GM04504 (cell line): ENCODE measurements at regions not wholly inside any gene's neighbourhood (a gene's known extent, or its start where the extent isn't known, plus 50 kb on each side); places are given as distances from the start of the nearest gene placed in this dataset.
"Not testable (repeated sequence)": the region's sequence is repeated elsewhere in the genome, so short reads cannot be mapped to it uniquely, and the experiment has no call there.

ENCODE experiments used
- DNase-seq: peaks from one replicate; pipeline ENCODE4 v3.0.0-alpha.2; 2012; ENCODE audit warnings: low read depth

DNA sequence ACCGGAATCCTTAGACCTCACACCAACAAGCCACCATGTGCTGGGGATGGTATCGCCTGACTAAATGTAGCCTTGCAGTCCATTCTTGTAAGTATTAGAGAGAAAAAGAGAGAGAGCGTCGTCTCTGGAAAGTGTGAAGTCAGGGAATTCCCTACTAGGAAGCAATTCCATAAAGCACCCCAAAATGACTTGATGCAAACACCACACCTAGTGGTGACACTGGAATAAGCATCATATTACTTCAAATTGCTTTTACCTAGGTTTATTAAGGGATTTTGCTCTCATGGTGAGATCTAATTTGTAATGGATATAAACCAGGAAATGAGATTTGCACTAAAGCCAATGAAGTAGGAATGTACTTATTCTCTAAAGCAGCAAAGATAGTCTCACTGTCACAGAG, 111.4 kb upstream of the METTL9 start:
- not testable (repeated sequence) for DNase-seq

- DNase-seq, result not testable (repeated sequence)
Measured at GRCh38 chr16:21499046-21499445, 100.3 kb upstream of the METTL9 start.

DNA sequence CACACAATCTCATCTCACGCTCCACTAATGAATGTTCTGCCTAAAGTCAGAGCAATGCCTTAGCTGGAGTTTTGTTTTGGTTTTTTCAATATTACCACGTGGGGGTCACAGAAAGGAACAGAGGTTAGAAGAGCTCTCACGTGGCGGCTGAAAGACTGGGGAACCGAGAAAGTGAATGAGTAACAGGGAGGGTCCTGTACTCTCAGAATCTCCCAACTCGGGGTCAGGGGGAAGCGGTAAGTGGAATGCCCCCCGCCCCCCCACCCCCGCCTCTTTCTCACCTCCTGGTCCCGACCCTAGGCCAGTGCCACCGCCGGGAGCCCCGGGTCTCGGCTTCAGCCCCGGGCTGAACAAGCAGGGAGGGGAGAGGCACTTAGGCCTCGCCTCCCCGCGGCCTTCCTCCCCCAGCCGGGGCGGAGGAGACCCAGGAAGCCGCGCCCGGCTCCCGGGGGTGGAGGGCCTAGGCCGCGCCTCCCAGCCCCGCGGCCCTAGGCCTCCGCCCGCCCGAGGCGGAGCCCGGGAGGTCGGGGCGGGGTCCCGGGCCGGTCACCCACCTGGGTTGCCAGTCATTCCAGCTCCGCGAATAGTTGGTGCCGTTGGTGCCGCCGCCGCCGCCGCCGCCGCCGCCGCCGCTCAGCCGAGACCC, 98.0 kb upstream of the METTL9 start:
- DNase-seq, result not testable (repeated sequence)

GRCh38 chr16:21501869-21502667, 97.3 kb upstream of the METTL9 start:
- DNase-seq, result peak; percentile 79

DNA sequence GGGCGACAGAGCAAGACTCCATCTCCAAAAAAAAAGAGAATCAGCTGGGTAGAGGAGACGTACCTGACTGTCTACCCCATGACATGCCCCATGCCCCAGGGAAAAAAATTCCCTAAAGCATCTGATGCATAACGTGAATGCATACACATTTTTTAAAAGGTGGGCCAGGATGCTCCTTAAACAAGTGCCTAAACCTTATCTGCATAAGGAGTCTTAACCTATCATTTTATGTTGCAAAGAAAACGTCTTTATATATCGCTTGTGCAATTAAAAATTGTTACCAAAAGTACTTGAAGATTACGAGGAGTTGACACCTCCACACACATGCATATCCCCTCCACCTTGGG, 95.8 kb upstream of the METTL9 start:
- DNase-seq, result not testable (repeated sequence)

- not testable (repeated sequence) for DNase-seq
Measured at GRCh38 chr16:21503941-21504832, 95.2 kb upstream of the METTL9 start.

GRCh38 chr16:21505751-21506520, 93.4 kb upstream of the METTL9 start:
- DNase-seq, result not testable (repeated sequence)

GRCh38 chr16:21506857-21507456, 92.4 kb upstream of the METTL9 start:
- DNase-seq, result not testable (repeated sequence)

DNA sequence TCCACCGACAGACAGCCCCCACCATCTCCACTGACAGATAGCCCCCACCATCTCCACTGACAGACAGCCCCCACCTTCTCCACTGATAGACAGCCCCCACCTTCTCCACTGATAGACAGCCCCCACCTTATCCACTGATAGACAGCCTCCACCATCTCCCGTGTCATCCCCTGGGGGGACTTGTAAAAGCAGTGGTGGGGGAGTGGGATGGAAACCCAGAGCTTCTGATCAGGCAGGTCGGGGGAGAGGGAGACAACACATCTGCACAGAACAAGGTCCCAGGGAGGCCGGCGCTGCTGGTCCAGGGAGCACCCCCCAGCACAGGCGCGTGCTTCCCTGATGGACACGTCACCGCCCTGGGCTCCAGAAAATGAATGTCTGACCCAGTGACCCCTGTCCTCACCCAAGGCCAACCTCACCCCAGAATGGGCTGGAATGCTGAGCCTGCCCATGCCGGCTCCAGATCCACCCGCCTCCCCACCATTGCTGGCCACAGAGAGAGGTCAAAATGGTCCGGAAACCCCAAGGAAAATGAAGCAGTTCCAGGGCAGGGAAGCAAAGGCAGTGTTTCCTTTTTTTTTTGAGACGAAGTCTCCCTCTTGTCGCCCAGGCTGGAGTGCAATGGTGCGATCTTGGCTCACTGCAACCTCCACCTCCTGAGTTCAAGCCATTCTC, 91.6 kb upstream of the METTL9 start:
- DNase-seq, result not testable (repeated sequence)

DNA sequence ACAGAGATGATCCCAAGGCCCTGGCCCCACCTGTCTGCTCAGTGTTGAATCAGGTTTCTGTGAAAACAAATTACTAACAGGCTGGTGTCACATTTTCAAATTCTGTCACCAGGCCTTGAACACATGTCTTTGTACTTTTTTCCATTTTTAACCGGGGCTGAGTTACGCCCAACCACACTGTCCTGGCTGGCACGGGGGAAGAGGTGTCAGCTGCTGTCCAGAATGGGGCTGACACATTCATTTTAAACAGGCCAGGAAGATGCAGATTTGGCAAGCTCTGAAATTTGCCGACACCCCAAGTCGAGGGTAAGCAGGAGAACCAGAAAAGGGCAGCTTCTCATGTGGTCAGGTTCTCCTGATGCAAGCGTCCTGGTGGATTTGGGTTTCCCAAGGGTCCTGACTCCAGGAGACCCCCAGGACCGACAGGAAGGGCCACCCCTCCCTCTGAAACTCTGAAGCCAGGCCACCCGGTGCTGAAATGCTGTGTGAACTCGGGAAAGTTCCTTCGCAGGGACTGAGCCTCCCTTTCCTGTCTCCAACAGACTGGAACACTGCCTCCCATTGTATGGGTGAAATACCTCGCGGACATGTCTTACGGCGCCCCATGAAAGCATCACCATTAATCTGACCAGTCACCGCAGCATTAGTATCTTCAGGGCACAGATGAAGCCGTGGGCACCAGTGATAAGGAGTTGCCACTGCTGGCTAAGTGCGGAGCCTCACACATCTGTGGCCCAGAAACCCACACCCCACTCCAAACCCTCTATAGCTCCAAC, 90.5 kb upstream of the METTL9 start:
- DNase-seq, result not testable (repeated sequence)

- not testable (repeated sequence) for DNase-seq
Measured at GRCh38 chr16:21509437-21510086, 89.8 kb upstream of the METTL9 start.

- not testable (repeated sequence) for DNase-seq
Measured at GRCh38 chr16:21510869-21511255, 88.5 kb upstream of the METTL9 start.

DNA sequence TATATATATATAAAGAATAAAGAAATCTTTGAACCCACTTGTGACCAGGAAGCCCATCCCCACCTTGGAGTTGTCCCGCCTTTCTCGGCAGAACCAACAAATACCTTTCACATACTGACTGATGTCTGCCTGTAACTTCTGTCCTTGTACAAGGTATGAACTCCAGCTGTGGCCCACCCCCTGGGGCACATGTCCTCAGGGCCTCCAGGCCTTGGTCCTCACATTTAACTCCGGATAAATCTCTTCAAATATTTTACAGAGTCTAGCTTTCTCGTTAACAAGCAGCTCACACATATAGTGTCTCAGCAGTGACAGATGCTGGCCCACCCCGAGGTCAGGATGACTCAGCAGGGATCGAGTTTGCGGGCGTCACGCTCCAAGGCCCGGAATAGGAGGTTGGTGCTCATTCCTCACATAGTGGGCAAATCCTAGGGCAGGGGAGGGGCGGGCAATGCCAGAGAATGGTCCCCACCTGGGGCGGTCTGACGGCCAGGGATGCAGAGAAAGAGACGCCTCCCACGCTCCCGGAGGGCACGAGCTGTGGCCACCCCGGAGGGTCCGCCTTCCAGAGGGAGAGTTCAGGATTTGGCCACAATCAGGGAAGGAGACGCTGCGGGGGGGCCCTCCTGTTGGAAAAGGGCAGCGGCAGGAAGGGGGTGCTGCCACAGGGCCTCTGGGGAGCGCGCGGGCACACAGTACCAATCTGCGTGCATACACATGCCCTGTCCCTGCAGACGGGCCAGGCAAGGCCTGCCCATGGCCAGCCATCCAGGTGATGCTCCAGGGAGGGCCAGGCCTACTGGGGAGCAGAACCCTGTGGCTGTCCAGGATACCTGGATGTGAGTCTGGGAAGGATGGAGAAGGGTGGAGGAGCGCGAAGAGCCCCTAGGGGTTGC, 87.8 kb upstream of the METTL9 start:
- DNase-seq, result not testable (repeated sequence)

- DNase-seq, result not testable (repeated sequence)
Measured at GRCh38 chr16:21512280-21513192, 86.8 kb upstream of the METTL9 start.

GRCh38 chr16:21513337-21513741, 86.0 kb upstream of the METTL9 start:
- not testable (repeated sequence) for DNase-seq

GRCh38 chr16:21513812-21514473, 85.4 kb upstream of the METTL9 start:
- DNase-seq, result peak; percentile 71

- DNase-seq, result not testable (repeated sequence)
Measured at GRCh38 chr16:21514474-21514840, 84.9 kb upstream of the METTL9 start.
